BLaER1 (cell line): ENCODE measurements at regions not wholly inside any gene's neighbourhood (a gene's known extent, or its start where the extent isn't known, plus 50 kb on each side); places are given as distances from the start of the nearest gene placed in this dataset.

ENCODE experiments used
- H3K27ac ChIP-seq: shearing (Covaris generic); formaldehyde crosslinking; 2 replicates; pipeline ENCODE4 v1.8.1; 2022
- H3K27me3 ChIP-seq: shearing (Covaris generic); formaldehyde crosslinking; 2 replicates; pipeline ENCODE4 v1.8.1; 2022
- H3K36me3 ChIP-seq: shearing (Covaris generic); formaldehyde crosslinking; 2 replicates; pipeline ENCODE4 v1.8.1; 2022
- H3K4me1 ChIP-seq: shearing (Covaris generic); formaldehyde crosslinking; 2 replicates; pipeline ENCODE4 v1.8.1; 2022
- H3K4me2 ChIP-seq: shearing (Covaris generic); formaldehyde crosslinking; 2 replicates; pipeline ENCODE4 v1.8.1; 2022
- H3K4me3 ChIP-seq: shearing (Covaris generic); formaldehyde crosslinking; 2 replicates; pipeline ENCODE4 v1.8.1; 2022
- H3K9ac ChIP-seq: shearing (Covaris generic); formaldehyde crosslinking; 2 replicates; pipeline ENCODE4 v1.8.1; 2022
- H3K9me3 ChIP-seq: shearing (Covaris generic); formaldehyde crosslinking; 2 replicates; pipeline ENCODE4 v1.8.1; 2022
- H4K20me1 ChIP-seq: shearing (Covaris generic); formaldehyde crosslinking; 2 replicates; pipeline ENCODE4 v1.8.1; 2022
- Cebpa-rat ChIP-seq: shearing (Covaris generic); IDR thresholded peaks from 2 replicates; pipeline ENCODE4 v1.8.1; 2022

DNA sequence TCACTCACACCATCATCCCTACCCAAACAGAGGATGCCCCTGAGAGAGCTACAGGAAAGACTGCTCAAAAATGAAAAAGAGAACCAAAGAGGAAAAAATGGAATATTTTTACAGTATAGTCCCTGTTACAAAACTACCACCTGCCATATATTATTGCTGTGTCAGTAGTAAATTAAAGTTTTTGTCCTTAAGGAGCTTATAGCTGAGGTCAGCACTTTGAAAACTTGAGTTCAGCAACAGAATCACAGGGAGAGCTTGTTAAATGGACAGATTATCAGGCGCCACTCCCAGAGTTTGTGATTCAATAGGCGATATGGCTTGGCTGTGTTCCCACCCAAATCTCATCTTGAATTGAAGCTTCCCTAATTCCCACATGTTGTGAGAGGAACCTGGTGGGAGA is 71.9 kb upstream of the FAM9A start:
- TF ChIP-seq Cebpa-rat = no peak
- Histone ChIP-seq H3K36me3 (no peaks in the 10 kb centered on the region), H3K27me3 (no peaks in the 10 kb centered on the region)

DNA sequence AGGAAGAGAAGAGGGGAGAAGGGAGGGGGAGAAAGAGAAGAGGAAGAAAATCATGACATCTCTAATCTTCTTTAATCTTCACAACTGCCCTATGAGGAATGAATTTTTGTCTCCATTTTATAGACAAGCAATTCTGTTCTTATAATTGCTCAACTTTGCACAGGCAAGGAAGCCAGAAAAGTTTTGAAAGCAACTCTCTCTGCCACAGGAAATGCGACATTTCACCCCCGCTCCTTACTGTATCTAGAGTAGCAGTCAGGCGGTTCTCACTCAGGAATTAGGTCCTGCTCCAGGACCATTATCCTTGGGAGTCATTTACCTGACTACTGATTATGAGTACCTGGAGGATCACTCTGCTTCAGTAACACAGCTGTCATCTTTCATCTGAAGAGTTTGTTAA is 69.2 kb upstream of the FAM9A start:
- H3K4me2 ChIP-seq = no peak overlapping the region
- H3K27ac ChIP-seq = no peak overlapping the region
- H3K27me3 ChIP-seq = no peaks in the 10 kb centered on the region
- H3K9ac ChIP-seq = no peak overlapping the region
- no peaks in the 10 kb centered on the region for H4K20me1 ChIP-seq
- no peak overlapping the region for H3K4me3 ChIP-seq
- peaks cover 6% of the 10 kb centered on the region; the same call in 1 of the 2 replicates for H3K4me1 ChIP-seq
- no peak for TF ChIP-seq Cebpa-rat
- H3K36me3 ChIP-seq = no peaks in the 10 kb centered on the region
- no peaks in the 10 kb centered on the region for H3K9me3 ChIP-seq

More for the DNA sequence above, 71.9 kb upstream of the FAM9A start:
- Histone ChIP-seq H3K9me3 (no peaks in the 10 kb centered on the region), H3K4me1 (no peaks in the 10 kb centered on the region), H4K20me1 (no peaks in the 10 kb centered on the region), H3K9ac (no peak overlapping the region), H3K4me2 (no peak overlapping the region), H3K27ac (no peak overlapping the region), H3K4me3 (no peak overlapping the region)

DNA sequence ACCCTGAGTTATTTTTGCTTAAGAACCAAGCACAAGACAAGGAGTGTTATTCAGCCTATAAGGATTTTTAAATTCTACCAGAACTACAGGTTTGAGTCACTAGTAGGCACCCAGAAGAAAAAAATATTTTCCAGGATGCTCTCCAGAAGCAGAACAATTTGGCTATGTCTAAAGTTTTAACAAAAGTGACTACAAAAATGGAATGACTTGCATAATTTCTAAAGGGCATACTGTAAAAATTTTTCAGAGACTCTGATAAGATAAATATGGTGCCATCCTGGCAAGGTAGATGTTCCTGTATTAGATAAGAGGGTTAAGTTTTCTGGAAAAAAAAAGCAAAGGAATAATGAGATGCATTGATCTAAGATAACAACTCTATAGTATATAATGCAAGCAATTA is 68.6 kb upstream of the FAM9A start:
- H3K9me3 ChIP-seq = no peaks in the 10 kb centered on the region
- no peak overlapping the region for H3K4me2 ChIP-seq
- H3K4me3 ChIP-seq = no peak overlapping the region
- no peak for TF ChIP-seq Cebpa-rat
- H3K9ac ChIP-seq = no peak overlapping the region
- H4K20me1 ChIP-seq = no peaks in the 10 kb centered on the region
- H3K27me3 ChIP-seq = no peaks in the 10 kb centered on the region
- no peaks in the 10 kb centered on the region for H3K36me3 ChIP-seq
- no peak overlapping the region for H3K27ac ChIP-seq
- peaks cover 6% of the 10 kb centered on the region; the same call in 1 of the 2 replicates for H3K4me1 ChIP-seq

DNA sequence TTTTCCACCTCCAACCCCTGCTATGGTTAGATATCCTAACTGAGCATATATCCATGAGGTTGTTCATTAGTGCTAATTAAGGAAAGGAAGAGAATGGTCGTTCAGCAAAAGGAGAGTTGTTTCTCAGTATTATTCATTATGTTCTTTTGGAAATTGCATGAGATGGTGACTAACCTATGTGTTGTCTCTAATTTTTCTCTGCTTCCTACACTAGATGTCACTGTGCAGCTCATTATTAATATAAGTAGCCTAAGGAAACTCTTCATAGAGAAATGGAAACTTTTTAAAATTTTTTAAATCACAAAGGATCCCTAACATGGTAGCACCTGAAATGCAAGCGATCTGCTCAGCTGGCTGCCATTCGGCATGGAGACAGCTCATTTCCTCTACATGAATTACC is 67.7 kb upstream of the FAM9A start:
- Histone ChIP-seq H3K36me3 (no peaks in the 10 kb centered on the region), H3K4me2 (no peak overlapping the region), H4K20me1 (no peaks in the 10 kb centered on the region), H3K9me3 (no peaks in the 10 kb centered on the region), H3K27ac (no peak overlapping the region), H3K4me3 (no peak overlapping the region), H3K4me1 (peaks cover 6% of the 10 kb centered on the region; the same call in 1 of the 2 replicates), H3K9ac (no peak overlapping the region), H3K27me3 (no peaks in the 10 kb centered on the region)
- TF ChIP-seq Cebpa-rat = no peak

DNA sequence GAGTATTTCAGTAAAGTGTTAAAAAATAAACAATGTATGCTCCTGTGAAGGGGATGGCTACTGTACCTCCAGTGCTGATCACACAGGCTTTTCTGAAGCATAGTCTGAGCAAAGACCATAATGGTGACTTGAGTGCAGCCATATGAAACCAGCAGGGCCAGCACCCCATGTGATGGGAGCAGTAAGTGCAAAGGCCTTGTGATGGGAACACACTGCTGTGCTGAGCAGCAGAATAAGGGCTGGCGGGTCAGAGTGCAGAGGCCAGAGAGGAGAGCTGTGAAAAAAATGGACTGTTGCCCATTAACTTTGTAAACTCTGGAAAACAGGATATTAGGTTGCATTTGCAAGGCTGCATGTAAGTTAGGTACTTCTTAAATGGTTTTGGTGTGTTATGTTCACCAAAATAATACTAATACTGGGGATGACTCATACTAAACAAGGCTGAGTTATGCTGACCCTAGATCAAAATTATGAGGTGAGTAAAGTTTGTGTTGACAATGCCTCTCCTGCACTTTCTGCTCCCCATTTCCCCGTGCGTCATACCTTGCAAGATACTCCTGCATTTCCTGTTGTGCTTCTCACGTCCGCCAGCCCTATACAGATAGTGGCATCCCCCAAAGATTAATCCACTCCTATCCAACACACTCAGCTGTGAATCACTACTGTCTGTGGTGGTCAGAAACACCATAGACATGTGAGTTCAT is 67.0 kb upstream of the FAM9A start:
- no peaks in the 10 kb centered on the region for H3K9me3 ChIP-seq
- H3K36me3 ChIP-seq = no peaks in the 10 kb centered on the region
- H3K27me3 ChIP-seq = no peaks in the 10 kb centered on the region
- H3K9ac ChIP-seq = no peak overlapping the region
- H3K4me2 ChIP-seq = no peak overlapping the region
- H3K4me1 ChIP-seq = peaks cover 6% of the 10 kb centered on the region; the same call in 1 of the 2 replicates
- H3K27ac ChIP-seq = no peak overlapping the region
- no peak for TF ChIP-seq Cebpa-rat
- no peak overlapping the region for H3K4me3 ChIP-seq
- H4K20me1 ChIP-seq = no peaks in the 10 kb centered on the region

DNA sequence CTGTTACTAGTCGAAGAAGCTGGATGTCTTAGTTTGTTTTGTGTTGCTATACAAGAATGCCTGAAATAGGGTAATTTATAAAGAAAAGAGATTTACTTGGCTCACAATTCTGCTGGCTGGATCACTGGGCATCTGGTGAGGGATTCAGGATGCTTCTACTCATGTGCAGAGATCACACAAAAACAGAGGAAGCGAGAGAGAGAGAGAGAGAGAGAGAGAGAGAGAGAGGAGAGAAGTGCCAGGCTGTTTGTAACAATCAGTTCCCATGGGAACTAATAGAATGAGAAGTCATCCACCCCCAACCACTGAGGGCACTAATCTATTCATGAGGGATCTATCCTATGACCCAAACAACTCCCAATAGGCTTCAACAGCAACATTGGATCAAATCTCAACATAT is 66.2 kb upstream of the FAM9A start:
- Histone ChIP-seq H3K27ac (no peak overlapping the region), H3K9ac (no peak overlapping the region), H3K9me3 (no peaks in the 10 kb centered on the region), H3K27me3 (no peaks in the 10 kb centered on the region), H4K20me1 (no peaks in the 10 kb centered on the region), H3K36me3 (no peaks in the 10 kb centered on the region), H3K4me2 (no peak overlapping the region), H3K4me1 (peaks cover 6% of the 10 kb centered on the region; the same call in 1 of the 2 replicates), H3K4me3 (no peak overlapping the region)
- TF ChIP-seq Cebpa-rat = no peak

DNA sequence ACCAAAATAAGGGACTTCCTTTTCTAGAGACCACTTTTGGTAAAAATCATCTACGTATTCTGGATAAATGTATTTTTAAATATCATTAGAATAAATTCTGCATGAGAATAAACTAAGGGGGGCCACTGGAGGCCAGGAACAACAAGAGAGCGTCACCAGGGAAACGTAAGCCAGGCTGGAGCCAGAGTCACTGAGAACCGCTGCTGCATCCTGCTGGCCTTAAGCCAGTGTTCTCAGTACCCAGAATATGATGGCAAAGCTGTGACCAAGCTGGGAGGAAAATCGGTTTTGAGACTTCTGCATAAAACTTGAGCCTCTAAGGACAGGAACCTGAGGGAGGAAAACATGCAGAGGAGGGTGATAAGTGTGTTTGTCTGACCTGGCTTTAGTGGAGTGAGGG is 63.0 kb upstream of the FAM9A start:
- H3K9ac ChIP-seq = no peak overlapping the region
- H3K27ac ChIP-seq = no peak overlapping the region
- H3K9me3 ChIP-seq = no peaks in the 10 kb centered on the region

DNA sequence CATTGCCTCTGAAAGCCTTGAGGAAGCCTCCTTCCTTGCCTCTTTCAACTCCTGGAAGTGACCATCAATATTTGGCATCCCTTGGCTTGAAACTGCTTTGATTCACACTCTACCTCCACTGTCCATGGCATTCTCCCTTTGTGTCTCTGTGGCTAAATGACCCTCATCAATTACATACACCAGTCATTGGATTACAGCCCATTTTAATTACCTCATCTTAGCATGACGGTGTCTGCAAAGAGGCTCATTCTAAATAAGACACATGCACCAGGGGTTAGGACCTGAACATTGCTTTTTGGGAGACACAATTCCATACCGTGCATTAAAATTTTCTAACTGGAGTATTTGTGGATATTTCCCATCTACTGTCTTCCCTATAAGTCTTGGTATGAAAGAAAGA is 60.7 kb upstream of the FAM9A start:
- H3K27ac ChIP-seq = no peak overlapping the region
- no peaks in the 10 kb centered on the region for H3K4me1 ChIP-seq
- TF ChIP-seq Cebpa-rat = no peak
- H3K27me3 ChIP-seq = no peaks in the 10 kb centered on the region
- H3K4me3 ChIP-seq = no peak overlapping the region
- H3K4me2 ChIP-seq = no peak overlapping the region
- H3K9ac ChIP-seq = no peak overlapping the region
- H3K9me3 ChIP-seq = no peaks in the 10 kb centered on the region
- H3K36me3 ChIP-seq = no peaks in the 10 kb centered on the region
- H4K20me1 ChIP-seq = no peaks in the 10 kb centered on the region

More for the DNA sequence above, 63.0 kb upstream of the FAM9A start:
- TF ChIP-seq Cebpa-rat = no peak
- Histone ChIP-seq H3K36me3 (no peaks in the 10 kb centered on the region), H3K27me3 (no peaks in the 10 kb centered on the region), H3K4me1 (peaks cover 6% of the 10 kb centered on the region; the same call in 1 of the 2 replicates), H4K20me1 (no peaks in the 10 kb centered on the region), H3K4me2 (no peak overlapping the region), H3K4me3 (no peak overlapping the region)

DNA sequence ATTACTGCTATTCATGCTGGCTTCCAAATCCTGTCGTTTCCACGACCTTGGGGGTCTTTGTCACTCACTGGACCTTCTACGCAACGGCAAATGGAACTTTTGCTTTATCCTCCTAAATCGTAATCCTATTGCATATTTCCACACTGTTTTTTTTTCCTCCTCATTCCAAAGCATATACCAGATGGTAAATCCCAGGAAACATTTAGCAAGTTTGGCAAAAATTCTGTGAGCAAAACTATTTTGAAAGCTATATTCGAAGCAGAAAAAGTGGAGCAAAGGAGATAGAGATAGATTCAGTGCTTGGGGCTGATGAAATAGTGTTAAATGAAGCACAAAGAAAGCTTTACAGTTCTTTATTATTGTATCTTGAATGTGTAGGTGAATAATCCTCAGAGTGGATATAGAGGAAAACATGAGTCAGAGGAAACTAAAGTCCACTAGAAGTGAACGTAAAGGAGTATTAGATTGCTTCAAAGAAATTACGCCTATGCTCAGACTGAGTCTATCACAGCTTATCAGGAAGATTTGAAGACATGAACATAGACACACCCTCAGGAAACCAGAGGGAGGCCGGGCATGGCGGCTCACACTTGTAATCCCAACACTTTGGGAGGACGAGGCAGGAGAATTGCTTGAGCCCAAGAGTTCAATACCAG is 50.2 kb upstream of the FAM9A start:
- H3K36me3 ChIP-seq = no peaks in the 10 kb centered on the region
- H3K4me1 ChIP-seq = no peaks in the 10 kb centered on the region
- no peaks in the 10 kb centered on the region for H3K27me3 ChIP-seq
- no peak overlapping the region for H3K27ac ChIP-seq
- no peak for TF ChIP-seq Cebpa-rat
- no peaks in the 10 kb centered on the region for H4K20me1 ChIP-seq
- H3K9ac ChIP-seq = no peak overlapping the region
- H3K9me3 ChIP-seq = no peaks in the 10 kb centered on the region
- H3K4me3 ChIP-seq = no peak overlapping the region
- no peak overlapping the region for H3K4me2 ChIP-seq
